Endothelial cell of umbilical vein (primary cell): ENCODE measurements at regions not wholly inside any gene's neighbourhood (a gene's known extent, or its start where the extent isn't known, plus 50 kb on each side); places are given as distances from the start of the nearest gene placed in this dataset.

Experiments used
- BruUV-seq: library from RNA; stranded (reverse); fragments of 400-500 nt; replicated peaks from 2 replicates; lab custom pipeline; 2021; lab: Mats Ljungman, UMichigan
- CTCF ChIA-PET: fragments of 300-600, 350-600 bp; sonication (Branson Sonifier 250); formaldehyde crosslinking; loops from one replicate; lab custom pipeline; 2021; ENCODE audit warnings: antibody characterized with exemption, inconsistent platforms; lab: Charles Lee
- POLR2A ChIA-PET: fragments of 300-600, 350-600 bp; sonication (Branson Sonifier 250); formaldehyde crosslinking; loops from one replicate; lab custom pipeline; 2021; ENCODE audit warnings: antibody characterized with exemption, inconsistent platforms; lab: Charles Lee
- DNase-seq: peaks from one replicate; pipeline ENCODE4 v3.0.0-alpha.2; 2011; ENCODE audit warnings: low read depth, low spot score
- FAIRE-seq: peaks from 2 replicates; lab custom pipeline; 2011; peaks lifted over from hg19 to GRCh38; lab: Jason Lieb, UNC
- H2AFZ ChIP-seq: 2 replicates; pipeline ENCODE4 v1.6.0; 2012; ENCODE audit warnings: low read depth, low read length, control low read depth, inconsistent platforms
- H3K27ac ChIP-seq: 2 replicates; pipeline ENCODE4 v1.5.1; 2011; ENCODE audit warnings: low read depth, mild to moderate bottlenecking, control low read depth, low read length, moderate library complexity; ENCODE audit not compliant: insufficient read depth
- H3K27me3 ChIP-seq, 2 experiments: 2 replicates each; pipeline versions ENCODE4 v1.6.0 to v1.6.1; 2011; ENCODE audit warnings: low read length in 2 of 2, mixed read lengths in 1 of 2; ENCODE audit not compliant: control insufficient read depth in 2 of 2, insufficient read depth in 2 of 2
- H3K36me3 ChIP-seq, 2 experiments: 2 replicates in 1 of 2; 3 replicates in 1 of 2; pipeline ENCODE4 v1.5.1; 2011; ENCODE audit warnings: low read length in 2 of 2, mild to moderate bottlenecking in 1 of 2, moderate library complexity in 1 of 2; ENCODE audit not compliant: control insufficient read depth in 2 of 2, insufficient read depth in 2 of 2; ENCODE audit errors: extremely low read depth in 1 of 2
- H3K4me1 ChIP-seq: 3 replicates; pipeline ENCODE4 v1.5.1; 2011; ENCODE audit warnings: mild to moderate bottlenecking, low read length; ENCODE audit not compliant: control insufficient read depth, insufficient read depth; ENCODE audit errors: extremely low read depth
- H3K4me2 ChIP-seq: 2 replicates; pipeline ENCODE4 v1.6.1; 2011; ENCODE audit warnings: low read length, control low read depth, mixed read lengths; ENCODE audit not compliant: insufficient read depth
- H3K4me3 ChIP-seq, 3 experiments: fragments of 200-600 bp in 1 of 3; sonication (generic), shearing (Covaris generic) in 1 of 3; replicated peaks in 1 of 3; 2 replicates each; pipeline ENCODE4 v1.5.1; 2011 to 2016; ENCODE audit warnings: control low read depth in 3 of 3, low read length in 3 of 3, mild to moderate bottlenecking in 2 of 3, inconsistent platforms in 1 of 3, low read depth in 1 of 3, moderate library complexity in 1 of 3; ENCODE audit not compliant: insufficient read depth in 1 of 3
- H3K79me2 ChIP-seq: 2 replicates; pipeline ENCODE4 v1.6.0; 2012; ENCODE audit warnings: low read length, inconsistent platforms; ENCODE audit not compliant: control insufficient read depth, insufficient read depth
- H3K9ac ChIP-seq: replicated peaks from 2 replicates; pipeline ENCODE3; 2011; ENCODE audit warnings: low read length, control low read depth; ENCODE audit not compliant: insufficient read depth; ENCODE audit errors: extremely low read depth
- H3K9me1 ChIP-seq: replicated peaks from 3 replicates; pipeline ENCODE4 v1.6.0; 2011; ENCODE audit warnings: mild to moderate bottlenecking, low read length; ENCODE audit not compliant: control insufficient read depth, insufficient read depth; ENCODE audit errors: extremely low read depth
- H3K9me3 ChIP-seq: replicated peaks from 2 replicates; pipeline ENCODE4 v1.5.1; 2012; ENCODE audit warnings: low read length, inconsistent platforms; ENCODE audit not compliant: control insufficient read depth, insufficient read depth
- H4K20me1 ChIP-seq: replicated peaks from 2 replicates; pipeline ENCODE3; 2011; ENCODE audit warnings: mild to moderate bottlenecking, low read length; ENCODE audit not compliant: control insufficient read depth, insufficient read depth; ENCODE audit errors: extremely low read depth
- CTCF ChIP-seq, 2 donors: IDR thresholded peaks; 1 replicate in 1 of 2; 2 replicates in 1 of 2; pipeline ENCODE4 v1.5.1; 2011; ENCODE audit warnings: low read length in 2 of 2, mild to moderate bottlenecking in 2 of 2, moderate library complexity in 2 of 2, control low read depth in 1 of 2, inconsistent platforms in 1 of 2, low read depth in 1 of 2; ENCODE audit not compliant: insufficient read depth in 1 of 2; ENCODE audit errors: extremely low read depth in 1 of 2
- EZH2 ChIP-seq: IDR thresholded peaks from 2 replicates; pipeline ENCODE4 v1.6.1; 2012; ENCODE audit warnings: borderline replicate concordance, low read depth, mild to moderate bottlenecking, moderate library complexity, low read length, inconsistent platforms; ENCODE audit not compliant: severe bottlenecking
- FOS ChIP-seq: IDR thresholded peaks from 2 replicates; pipeline ENCODE4 v1.6.1; 2011; ENCODE audit warnings: mild to moderate bottlenecking, low read length, moderate library complexity, borderline replicate concordance; ENCODE audit not compliant: insufficient read depth
- GATA2 ChIP-seq: IDR thresholded peaks from 2 replicates; pipeline ENCODE4 v1.7.0; 2011; ENCODE audit warnings: low read depth, mild to moderate bottlenecking, moderate library complexity, mixed read lengths, low read length; ENCODE audit not compliant: insufficient read length, insufficient read depth
- JUN ChIP-seq: IDR thresholded peaks from 2 replicates; pipeline ENCODE4 v1.6.1; 2011; ENCODE audit warnings: borderline replicate concordance, low read depth; ENCODE audit not compliant: insufficient read length, insufficient read depth
- MAX ChIP-seq: IDR thresholded peaks from 2 replicates; pipeline ENCODE4 v1.6.1; 2011; ENCODE audit not compliant: insufficient read depth, insufficient read length
- MYC ChIP-seq: IDR thresholded peaks from one replicate; pipeline ENCODE4 v1.6.1; 2011; ENCODE audit warnings: mild to moderate bottlenecking, low read depth, low read length
- POLR2A ChIP-seq: IDR thresholded peaks from 2 replicates; pipeline ENCODE4 v1.6.1; 2012; ENCODE audit warnings: low read depth, mild to moderate bottlenecking, control low read depth, low read length
- POLR2AphosphoS5 ChIP-seq: IDR thresholded peaks from 2 replicates; pipeline ENCODE4 v1.6.1; 2012; ENCODE audit warnings: low read depth, mild to moderate bottlenecking, control low read depth, low read length, moderate library complexity; ENCODE audit not compliant: insufficient read depth
- dilution Hi-C: fragments of 300-500 bp; cut with MboI; formaldehyde crosslinking; loops from one replicate; pipeline ENCODE4 v1.15.0; 2019; ENCODE audit warnings: low sequenced_read_pairs; ENCODE audit not compliant: extremely low pct_ligation_motif_present
- intact Hi-C: fragments of 100-400 bp; cut with micrococcal nuclease; formaldehyde crosslinking; loops from one replicate; pipeline ENCODE4 v1.10.0; 2022

- BruUV-seq: no TSS peak
- intact Hi-C loops (no loop called here), dilution Hi-C loops (no loop called here)
- H2AFZ ChIP-seq: no peak overlapping the region
- no peaks in the 10 kb centered on the region for H3K79me2 ChIP-seq
- H3K4me1 ChIP-seq: no peaks in the 10 kb centered on the region
- DNase-seq (no peak), FAIRE-seq (no peak)
- H3K36me3 ChIP-seq: no peaks in the 10 kb centered on the region
- TF ChIP-seq MAX: no peak
- no peak for TF ChIP-seq JUN
- no peak for TF ChIP-seq FOS
- TF ChIP-seq POLR2AphosphoS5: no peak
- H3K4me2 ChIP-seq: no peak overlapping the region
- no peak overlapping the region for H3K9ac ChIP-seq
- H4K20me1 ChIP-seq: no peaks in the 10 kb centered on the region
- no peak overlapping the region for H3K27ac ChIP-seq
- no peaks in the 10 kb centered on the region for H3K9me1 ChIP-seq
- H3K9me3 ChIP-seq: peaks cover 4% of the 10 kb centered on the region
- H3K4me3 ChIP-seq: no peak overlapping the region
- CTCF ChIA-PET: no interaction called here
- POLR2A ChIA-PET: no interaction called here
- H3K27me3 ChIP-seq: no peaks in the 10 kb centered on the region
These were observed 348.1 kb upstream of the VWC2 start for GRCh38 chr7:49425277-49425818.

- dilution Hi-C loops: no loop called here
- H4K20me1 ChIP-seq: no peaks in the 10 kb centered on the region
- no peaks in the 10 kb centered on the region for H3K79me2 ChIP-seq
- no peak overlapping the region for H3K4me2 ChIP-seq
- POLR2A ChIA-PET: no interaction called here
- no peak overlapping the region for H3K9ac ChIP-seq
- no peaks in the 10 kb centered on the region for H3K36me3 ChIP-seq
- CTCF ChIA-PET: no interaction called here
- no peak overlapping the region for H3K4me3 ChIP-seq
- no peak for TF ChIP-seq GATA2
- no peak for TF ChIP-seq JUN
- no peak for TF ChIP-seq POLR2A
- no peak for TF ChIP-seq CTCF (IDR thresholded peaks at IDR 0.05; ENCODE audit: extremely low read depth in 1 of 2, insufficient read depth in 1 of 2, low read depth in 1 of 2, low read length in 2 of 2)
- TF ChIP-seq EZH2: no peak
- no peak for TF ChIP-seq POLR2AphosphoS5
- TF ChIP-seq FOS: no peak
- TF ChIP-seq MYC: no peak
- TF ChIP-seq MAX: no peak
- FAIRE-seq (no peak), DNase-seq (no peak)
- no TSS peak for BruUV-seq
- H3K27ac ChIP-seq: no peak overlapping the region
- no peaks in the 10 kb centered on the region for H3K27me3 ChIP-seq
- no peak overlapping the region for H2AFZ ChIP-seq
- intact Hi-C loops: no loop called here
- H3K9me1 ChIP-seq: no peaks in the 10 kb centered on the region
- no peaks in the 10 kb centered on the region for H3K4me1 ChIP-seq
- peaks cover 1% of the 10 kb centered on the region for H3K9me3 ChIP-seq
These were observed 341.2 kb upstream of the VWC2 start for GRCh38 chr7:49432254-49432653.
